GM18909 (cell line): ENCODE measurements at regions not wholly inside any gene's neighbourhood (a gene's known extent, or its start where the extent isn't known, plus 50 kb on each side); places are given as distances from the start of the nearest gene placed in this dataset.

Experiments
- ATAC-seq: cut with Tn5 transposase; IDR thresholded peaks from one replicate; pipeline ENCODE4 v1.9.1; 2021; ENCODE audit warnings: mild to moderate bottlenecking; ENCODE audit not compliant: unreplicated experiment, poor library complexity

DNA sequence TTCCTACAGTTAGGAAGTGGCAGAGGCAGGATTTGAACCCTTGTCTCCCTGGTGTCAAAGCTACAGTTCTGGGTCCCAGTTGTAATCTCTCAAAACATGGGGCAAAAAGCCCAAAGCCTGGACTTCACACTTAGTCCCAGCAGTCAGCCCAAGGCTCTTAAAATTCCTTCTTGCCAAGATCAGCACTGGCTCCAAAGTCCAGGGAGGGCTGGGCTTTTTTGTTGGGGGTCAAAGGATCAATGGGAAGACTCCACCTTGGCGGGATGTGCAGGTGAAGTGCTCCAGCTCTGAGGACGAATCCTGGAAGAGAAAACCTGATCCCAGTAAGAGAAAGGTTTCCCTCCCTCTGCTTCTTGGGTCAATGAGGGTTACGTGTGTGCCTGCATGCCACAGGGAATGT lies 195.5 kb downstream of the HAPSTR1 start:
- no peak for ATAC-seq

DNA sequence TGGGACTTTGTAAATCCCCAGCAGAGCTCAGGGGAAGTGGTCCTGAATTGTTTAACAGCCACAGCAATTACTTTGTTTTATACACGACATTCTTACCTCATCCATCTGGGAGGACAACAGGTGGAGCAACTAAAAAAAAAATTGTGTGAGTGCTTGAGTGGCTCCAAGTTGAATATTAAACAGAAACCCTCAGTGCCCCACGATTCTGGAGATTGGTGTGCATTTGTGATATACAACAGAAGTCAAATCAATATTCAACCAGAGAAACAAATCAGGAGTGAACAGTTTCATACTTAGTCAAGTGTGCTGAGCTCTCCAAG lies 204.8 kb downstream of the HAPSTR1 start:
- no peak for ATAC-seq

DNA sequence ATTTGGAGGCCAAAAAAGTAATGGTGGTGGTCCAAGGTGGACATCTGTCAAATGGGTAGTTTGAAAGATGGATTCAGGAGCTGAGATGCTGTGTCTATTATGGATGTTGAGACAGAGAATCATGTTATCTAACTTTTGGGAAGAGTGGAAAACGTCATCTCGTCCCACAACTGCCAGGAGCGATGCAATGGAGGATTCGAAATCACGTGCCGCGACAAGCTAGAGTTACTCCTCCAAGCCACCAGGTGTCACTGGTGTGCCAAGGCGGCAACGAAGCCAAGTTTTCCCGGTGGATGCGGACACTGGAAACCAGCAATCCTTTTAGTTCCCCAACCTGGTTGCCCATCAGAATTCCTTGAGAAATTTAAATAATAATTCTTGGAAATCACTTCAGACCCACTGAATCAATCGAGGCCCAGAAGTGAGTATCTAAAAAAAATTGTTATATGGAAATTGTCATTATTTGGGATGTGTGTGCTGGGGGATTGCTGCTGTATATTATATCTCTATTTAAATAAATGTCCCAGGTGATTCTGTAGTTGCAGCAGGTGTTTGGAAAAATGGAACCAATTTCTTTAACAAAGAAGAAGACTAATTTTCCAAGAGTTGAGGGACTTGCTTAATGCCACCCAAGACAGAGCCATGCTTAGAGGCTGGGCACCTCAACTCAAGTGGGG lies 206.1 kb downstream of the HAPSTR1 start:
- ATAC-seq: no peak

DNA sequence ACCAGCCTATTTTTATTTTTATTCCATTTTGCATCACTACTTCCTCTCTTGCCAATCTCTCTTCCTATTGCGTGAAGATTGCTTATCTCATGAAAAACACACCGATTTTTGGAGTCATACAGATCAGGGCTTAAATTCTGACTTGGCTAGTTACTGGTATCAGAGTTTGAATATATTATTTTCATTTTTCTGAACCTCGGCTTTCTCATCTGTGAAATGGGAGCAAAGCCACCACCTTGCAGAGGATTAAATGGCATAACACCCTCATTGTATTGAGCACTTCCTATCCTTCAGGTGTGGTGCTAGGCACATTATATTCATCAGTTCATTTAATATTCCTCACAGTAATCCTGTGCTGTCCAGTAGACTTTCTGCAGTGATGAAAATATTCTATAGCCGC lies 208.8 kb downstream of the HAPSTR1 start:
- ATAC-seq: no peak

DNA sequence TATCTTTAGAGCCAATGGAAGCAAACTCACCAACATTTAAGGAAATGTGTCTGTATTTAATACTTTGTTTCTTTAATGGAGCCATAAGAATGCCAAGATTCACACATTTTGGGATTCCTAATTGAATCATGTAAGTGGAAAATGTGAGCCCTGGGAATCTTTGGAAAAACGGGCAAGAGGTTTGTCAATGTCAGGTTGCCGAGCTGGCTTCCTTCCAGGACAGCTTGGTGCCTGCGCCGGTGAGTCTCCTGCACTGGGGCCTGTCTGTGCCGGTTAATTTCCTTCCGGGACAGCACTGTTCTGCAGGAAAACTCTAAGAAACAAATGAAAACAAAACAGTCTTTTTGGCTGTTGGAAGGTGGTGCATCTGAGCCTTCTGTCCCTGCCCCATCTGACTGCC lies 210.6 kb downstream of the HAPSTR1 start:
- no peak for ATAC-seq

DNA sequence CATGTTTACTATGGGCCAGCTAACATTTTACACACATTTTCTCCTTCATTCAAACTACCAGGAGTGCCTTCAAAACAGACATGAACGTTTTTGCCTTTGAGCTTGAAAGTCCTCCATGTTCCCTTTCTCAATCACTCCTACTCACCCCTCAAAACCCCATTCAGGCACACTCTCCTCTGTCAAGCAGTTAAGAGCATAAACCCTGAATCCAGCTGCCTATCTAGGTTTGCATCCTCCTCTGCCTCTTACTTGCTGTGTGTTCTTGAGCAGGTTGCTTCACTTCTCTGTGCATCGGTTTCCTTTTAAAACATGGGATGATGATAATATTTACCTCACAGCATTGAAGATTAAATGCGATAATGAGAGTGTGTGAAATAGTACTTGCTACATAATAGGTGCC lies 215.3 kb downstream of the HAPSTR1 start:
- ATAC-seq: no peak

DNA sequence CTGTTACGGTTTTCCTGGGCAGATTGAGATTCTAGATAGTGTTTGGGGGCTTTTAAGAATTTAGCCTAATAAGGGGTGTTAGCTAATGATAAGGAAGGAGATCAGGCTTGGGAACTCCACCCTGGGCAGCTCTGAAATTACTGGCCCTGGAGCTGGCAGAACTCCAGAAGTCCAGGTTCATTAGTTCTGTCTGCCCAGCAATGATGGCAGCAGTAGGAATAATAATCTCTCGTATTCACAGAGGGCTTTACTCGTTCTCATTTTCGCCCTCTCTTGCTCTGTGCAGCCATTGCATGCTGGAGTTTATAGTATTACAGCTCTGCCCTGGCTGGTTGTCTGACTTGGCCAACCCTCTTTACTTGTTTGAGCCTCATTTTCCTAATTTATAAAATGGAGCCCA lies 216.0 kb downstream of the HAPSTR1 start:
- ATAC-seq: no peak

DNA sequence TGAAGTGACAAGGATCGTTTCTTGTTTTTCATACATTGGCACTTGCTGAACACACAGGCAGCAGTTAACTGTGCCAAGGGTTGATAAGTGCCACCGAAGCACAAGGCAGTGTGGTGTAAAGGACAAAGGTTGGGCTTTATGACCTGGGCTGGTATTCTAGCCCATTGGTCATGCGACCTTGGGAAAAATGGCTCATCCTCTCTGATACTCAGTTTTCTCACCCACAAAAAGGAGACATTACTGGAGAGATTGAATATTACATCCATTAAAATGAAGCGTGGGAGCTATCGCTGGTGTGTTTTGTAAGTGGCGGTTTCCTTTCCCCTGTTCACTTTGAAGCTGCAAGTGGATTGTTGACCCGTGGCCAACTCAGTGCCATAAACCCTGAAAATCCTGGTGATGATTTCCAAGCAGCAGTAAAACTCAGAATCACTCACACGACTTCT lies 216.9 kb downstream of the HAPSTR1 start:
- ATAC-seq: no peak

DNA sequence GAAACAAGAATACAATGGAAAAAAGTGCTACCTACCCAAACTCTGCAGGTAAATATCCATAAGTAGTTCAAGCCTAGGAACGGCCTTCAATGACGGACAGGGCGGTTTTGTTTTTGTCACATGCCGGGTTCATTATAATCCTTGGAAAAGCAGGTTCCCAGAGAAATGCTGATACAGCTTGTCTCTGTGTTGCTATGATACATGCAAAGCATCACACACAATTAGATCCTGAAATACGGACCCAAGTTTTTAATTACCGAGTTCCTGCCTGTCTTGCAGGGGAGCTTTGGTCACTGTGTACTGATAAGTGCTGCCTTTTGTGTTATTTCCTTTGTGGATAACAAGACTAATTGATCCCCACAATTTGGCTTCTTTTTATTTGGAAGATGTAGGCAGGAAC lies 217.4 kb downstream of the HAPSTR1 start:
- no peak for ATAC-seq

DNA sequence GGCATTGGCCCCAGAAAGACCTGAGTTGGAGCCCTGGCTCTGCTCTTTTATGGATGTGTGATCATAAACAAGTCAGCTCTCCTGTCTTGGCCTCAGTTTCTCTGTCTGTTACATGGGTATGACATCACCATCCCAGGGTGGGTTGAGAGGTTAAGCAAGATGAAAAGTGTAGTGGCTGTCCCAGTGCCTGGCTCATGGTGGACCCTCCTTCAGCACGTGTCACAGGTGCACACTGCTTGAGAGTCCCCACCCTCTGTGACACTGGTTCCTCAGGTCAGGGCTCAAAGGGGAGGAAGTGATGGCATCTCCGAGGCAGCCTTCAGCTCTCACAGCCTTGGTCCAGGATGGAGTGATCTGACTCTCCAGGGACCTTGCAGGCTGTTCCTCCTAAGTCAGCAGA lies 218.4 kb downstream of the HAPSTR1 start:
- ATAC-seq: no peak

DNA sequence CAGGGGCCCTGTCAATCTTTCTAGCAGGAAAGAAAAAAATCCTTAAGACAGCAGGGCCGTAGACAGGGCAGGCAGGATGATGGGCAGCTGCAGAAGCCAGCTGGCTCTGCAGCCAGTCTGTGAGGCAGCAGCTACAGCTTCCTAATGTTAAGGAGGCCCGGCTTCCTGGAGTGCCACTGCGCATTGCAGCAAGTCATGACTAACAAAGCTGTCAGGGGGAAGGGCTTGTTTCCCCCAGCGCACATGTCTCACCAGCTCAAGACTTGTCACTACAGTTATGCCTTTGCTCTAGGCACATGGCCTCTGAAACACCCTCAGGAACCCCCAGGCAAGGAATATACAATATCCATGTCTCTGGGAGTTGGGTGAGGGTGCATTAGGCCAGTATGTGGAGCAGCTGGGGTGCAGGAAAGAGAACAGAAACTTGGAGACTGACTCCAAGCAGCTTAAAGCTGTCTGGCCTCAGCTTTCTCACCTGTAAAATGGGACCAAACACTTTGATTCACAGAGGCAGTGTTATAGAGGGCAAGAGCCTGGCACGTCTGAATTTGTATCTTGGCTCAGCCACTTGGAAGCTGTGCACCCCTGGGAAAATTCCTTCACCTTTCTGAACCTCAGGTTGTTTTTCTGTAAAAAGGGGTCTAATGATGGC lies 220.0 kb downstream of the HAPSTR1 start:
- ATAC-seq: no peak

DNA sequence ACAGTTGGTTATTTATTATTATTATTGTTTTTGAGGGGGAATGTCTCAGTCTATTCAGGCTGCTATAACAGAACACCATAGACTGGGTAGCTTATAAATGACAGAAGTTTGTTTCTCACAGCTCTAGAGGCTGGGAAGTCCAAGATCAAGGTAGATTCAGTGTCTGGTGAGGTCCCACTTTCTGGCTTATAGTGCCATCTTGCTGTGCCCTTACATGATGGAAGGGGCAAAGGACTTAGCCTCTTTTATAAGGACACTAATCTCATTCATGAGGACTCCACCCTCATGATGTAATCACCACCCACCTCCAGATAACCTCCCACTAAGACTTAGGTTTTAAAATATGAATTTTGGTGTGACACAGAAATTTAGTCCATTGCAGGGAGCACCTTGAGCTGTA lies 224.6 kb downstream of the HAPSTR1 start:
- ATAC-seq: no peak

DNA sequence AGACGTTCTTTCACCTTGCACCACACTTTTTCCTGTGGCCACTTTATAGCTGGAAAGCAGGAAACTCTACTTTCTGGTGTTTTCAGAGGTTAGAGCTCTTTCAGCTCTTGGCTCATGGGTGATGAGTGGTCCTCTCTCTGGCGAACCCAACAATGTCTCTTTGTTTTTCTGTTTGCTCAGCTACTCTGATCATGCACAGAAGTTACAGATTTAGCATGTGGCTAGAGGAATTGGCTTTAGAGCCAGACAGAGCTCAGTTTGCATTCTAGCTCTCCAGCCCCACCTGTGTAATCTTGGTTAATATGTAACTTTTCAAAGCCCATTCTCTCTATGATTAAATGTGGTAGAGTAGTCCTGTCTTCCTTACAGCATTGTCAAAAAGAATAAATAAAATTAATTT lies 225.2 kb downstream of the HAPSTR1 start:
- no peak for ATAC-seq

DNA sequence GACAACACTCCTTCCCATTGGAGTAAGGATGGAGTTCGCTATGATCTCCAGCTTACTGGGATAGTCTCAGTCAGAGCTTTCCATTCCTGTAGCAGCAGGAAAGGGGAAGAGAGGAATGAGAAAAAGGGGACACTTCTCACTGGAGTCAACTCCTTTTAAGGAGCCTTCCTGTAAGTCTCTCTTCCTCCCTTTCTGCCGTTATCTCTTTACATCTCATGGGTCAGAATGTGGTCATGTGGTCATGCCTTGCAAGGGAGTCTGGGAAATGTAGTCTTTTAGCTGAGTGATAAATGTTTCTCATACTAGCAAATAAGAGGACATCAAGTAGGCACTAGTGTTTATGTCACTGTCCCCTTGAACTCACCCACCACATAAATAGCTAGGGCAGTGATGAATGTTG lies 227.3 kb downstream of the HAPSTR1 start:
- no peak for ATAC-seq

DNA sequence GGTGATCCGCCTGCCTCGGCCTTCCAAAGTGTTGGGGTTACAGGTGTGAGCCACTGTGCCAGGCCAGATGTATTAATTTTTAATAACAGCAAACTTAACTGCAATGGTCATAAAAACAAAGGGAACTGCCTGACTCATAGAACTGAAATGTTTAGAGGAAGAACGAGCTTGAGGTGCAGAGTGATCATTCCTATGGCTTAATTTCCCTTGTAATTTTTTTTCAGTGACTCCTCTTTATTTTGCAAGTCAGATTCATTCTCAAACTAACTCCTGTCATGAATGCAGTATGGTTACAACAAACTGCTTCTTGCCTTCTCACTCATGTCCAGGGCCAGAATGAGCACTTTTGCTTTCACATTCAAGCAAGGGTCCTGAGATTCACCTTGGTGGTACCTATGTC lies 231.3 kb downstream of the HAPSTR1 start:
- ATAC-seq: no peak

DNA sequence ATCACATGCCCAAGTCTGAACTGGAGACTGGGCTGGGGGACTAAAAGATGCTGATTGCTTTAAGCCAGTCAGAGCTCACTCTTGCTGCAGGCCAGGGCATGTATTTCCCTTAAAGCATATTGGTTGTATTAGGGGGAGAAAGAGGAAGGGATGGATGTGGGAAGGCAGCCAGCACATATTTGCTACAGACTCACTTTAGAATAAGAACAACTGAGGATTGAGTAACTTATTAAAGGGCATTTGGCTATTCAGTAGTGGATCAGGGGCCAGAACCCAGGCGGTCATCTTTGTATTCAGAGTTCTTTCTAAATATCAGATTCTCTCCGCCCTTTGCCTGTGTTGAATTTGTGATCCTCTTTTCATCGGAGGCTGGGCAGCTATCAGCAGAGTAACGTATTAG lies 231.7 kb downstream of the HAPSTR1 start:
- no peak for ATAC-seq

DNA sequence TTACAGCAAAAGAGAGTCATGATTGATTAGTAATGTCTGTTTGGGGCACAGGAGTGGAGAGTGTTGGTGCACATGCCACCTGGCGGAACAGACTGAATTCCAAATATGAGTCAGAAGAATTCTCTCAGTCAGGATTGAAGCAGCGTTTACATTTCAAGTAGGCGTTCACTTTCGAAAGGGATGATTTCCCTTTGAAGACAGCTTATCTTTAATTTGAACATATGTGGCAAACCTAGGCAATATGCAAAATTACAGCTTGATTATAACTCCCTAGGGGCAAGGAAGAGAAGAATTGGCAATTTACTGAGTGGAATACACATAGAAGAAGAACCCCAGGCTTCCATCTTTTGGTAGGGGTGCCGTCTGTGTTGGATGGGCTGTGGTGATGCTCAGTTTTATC lies 235.8 kb downstream of the HAPSTR1 start:
- ATAC-seq: no peak

DNA sequence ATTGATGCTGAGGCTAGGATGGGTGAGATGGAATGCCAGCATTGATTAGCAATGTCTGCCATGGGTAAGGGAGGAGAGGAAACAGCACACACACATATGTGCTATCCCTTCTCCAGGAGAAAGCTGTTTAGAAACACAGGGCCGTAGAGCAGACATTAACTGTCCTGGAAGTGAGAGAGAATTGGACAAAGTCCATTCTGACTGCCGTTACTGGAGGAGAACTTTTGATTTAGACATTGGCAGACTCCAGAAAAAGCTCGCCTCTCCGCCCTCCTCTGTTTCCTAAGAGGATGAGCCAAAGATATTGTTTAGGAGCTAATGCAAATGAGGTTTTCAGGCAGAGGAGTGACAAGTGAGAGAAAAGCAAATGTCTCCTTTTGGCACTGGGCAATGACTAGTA lies 237.0 kb downstream of the HAPSTR1 start:
- no peak for ATAC-seq

DNA sequence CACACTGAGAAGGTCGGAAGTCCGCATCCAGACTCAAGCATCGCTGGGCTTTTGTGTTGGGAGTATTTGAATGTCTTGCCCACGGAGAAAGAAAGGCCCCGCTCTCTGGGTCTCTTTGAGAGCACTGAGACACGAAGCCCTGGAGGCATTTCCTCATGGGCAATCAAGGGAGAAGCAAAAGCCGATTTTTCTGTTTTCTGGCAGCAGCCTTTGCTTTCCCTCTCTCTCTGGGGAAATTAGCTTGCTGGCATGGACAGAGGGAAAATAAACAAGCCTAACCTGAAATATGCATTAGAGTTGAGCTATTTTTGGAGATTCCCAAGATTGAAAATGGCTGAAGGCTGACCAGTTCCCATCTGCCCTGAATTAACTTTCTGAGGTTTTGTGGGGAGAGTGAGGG lies 238.7 kb downstream of the HAPSTR1 start:
- ATAC-seq: no peak

DNA sequence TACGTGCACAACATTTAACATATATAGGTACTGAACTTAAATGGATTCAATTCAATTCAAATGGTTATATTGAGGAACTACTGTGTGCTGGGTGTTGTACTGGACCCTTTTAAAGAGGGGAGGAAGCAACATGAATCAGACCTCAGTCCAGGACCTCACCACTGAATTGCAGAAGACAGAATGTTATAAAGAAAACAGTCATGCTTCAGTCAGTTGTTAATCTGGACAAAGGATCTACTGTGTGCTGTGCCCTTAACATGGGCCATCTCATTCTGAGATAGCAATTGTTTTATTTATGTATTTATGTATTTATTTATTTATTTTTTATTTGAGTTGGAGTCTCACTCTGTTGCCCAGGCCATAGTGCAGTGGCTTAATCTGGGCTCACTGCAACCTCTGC lies 240.1 kb downstream of the HAPSTR1 start:
- ATAC-seq: no peak

DNA sequence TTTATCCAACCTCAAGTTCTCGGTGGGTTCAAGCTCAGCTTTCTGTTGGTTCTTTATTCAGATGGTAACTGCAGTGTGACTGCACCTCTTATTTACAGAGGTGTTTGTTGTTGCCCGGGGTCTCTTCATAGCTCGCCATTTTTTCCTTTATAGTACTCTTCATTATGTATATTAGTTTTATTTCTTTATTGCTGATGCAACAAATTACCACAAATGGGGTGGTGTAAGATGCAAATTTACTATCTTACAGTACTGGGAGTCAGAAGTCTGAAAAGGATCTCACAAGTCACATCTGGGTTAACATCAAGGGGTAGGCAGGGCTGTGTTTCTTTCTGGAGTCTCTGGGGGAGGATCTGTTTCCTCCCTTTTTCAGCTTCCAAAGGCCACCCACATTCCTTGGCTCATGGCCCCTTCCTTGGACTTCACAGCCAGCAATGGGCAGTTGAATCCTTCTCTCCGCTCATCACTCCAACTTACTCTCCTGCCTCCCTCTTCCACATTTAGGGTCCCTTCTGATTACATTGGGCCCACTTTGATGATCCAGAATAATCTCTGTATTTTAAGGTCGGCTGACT lies 241.2 kb downstream of the HAPSTR1 start:
- ATAC-seq: no peak

DNA sequence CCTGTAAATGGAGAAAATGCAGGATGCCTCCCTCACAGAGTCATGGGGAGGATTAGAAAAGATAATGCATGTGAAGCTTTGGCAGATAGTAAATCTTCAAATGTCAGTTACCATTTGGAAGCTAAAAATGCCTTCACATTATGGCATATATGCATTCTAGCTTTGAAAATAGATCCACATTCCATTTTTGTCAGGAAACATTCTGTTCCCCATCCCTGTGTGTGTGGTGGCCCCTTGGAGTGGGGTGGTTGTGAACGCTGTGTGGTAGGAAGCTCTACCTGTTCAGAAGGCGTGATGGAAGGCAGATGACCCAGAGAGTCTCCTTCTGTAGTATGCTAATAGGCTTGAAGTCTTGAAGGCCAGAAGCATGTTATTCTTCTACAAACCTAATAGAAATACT lies 242.0 kb downstream of the HAPSTR1 start:
- no peak for ATAC-seq
